Endodermal cell (in vitro differentiated cells): ENCODE measurements at regions not wholly inside any gene's neighbourhood (a gene's known extent, or its start where the extent isn't known, plus 50 kb on each side); places are given as distances from the start of the nearest gene placed in this dataset.

ENCODE experiments used
- DNase-seq: peaks from one replicate; pipeline ENCODE4 v3.0.0-alpha.2; 2017
- H3K27ac ChIP-seq: 2 replicates; pipeline ENCODE4 v1.5.1; 2013; ENCODE audit warnings: mild to moderate bottlenecking, low read depth, low read length, moderate library complexity
- H3K27me3 ChIP-seq: 2 replicates; pipeline ENCODE4 v1.6.1; 2013; ENCODE audit warnings: mild to moderate bottlenecking, low read length, moderate library complexity; ENCODE audit not compliant: insufficient read depth, control insufficient read depth, poor library complexity, severe bottlenecking
- H3K36me3 ChIP-seq: 2 replicates; pipeline ENCODE4 v1.7.0; 2013; ENCODE audit warnings: mild to moderate bottlenecking, low read length, moderate library complexity; ENCODE audit not compliant: control insufficient read depth, insufficient read depth
- H3K4me1 ChIP-seq: one replicate; pipeline ENCODE4 v1.7.0; 2013; ENCODE audit warnings: low read length; ENCODE audit not compliant: control insufficient read depth, insufficient read depth
- H3K4me3 ChIP-seq: 2 replicates; pipeline ENCODE4 v1.5.1; 2013; ENCODE audit warnings: mild to moderate bottlenecking, low read length, moderate library complexity
- H3K9ac ChIP-seq: 2 replicates; pipeline ENCODE4 v1.6.1; 2013; ENCODE audit warnings: mild to moderate bottlenecking, low read length, moderate library complexity; ENCODE audit not compliant: poor library complexity, severe bottlenecking; ENCODE audit errors: extremely low read depth
- H3K9me3 ChIP-seq: 2 replicates; pipeline ENCODE4 v1.6.1; 2013; ENCODE audit warnings: mild to moderate bottlenecking, low read length, moderate library complexity; ENCODE audit not compliant: control insufficient read depth
- H3K27ac Mint-ChIP-seq: 2 replicates; pipeline ENCODE4 v1.8.0; 2020; ENCODE audit warnings: mixed read lengths
- H3K27me3 Mint-ChIP-seq: 2 replicates; pipeline ENCODE4 v1.8.0; 2021; ENCODE audit warnings: mild to moderate bottlenecking, mixed read lengths; ENCODE audit not compliant: insufficient read depth
- H3K36me3 Mint-ChIP-seq: 2 replicates; pipeline ENCODE4 v1.8.0; 2020; ENCODE audit warnings: low read depth, mixed read lengths
- H3K4me1 Mint-ChIP-seq: 2 replicates; pipeline ENCODE4 v1.8.0; 2020; ENCODE audit warnings: mixed read lengths
- H3K4me3 Mint-ChIP-seq: 2 replicates; pipeline ENCODE4 v1.8.0; 2020; ENCODE audit warnings: mild to moderate bottlenecking, moderate library complexity, mixed read lengths
- H3K9me3 Mint-ChIP-seq: 2 replicates; pipeline ENCODE4 v1.8.0; 2020; ENCODE audit warnings: mild to moderate bottlenecking, mixed read lengths
- WGBS, 2 experiments: methylation state at CpG; one replicate each; pipeline versions ENCODE4 v1.1.5 to v1.1.7; 2013; ENCODE audit warnings: missing lambda C conversion rate in 2 of 2, mixed read lengths in 1 of 2; ENCODE audit not compliant: insufficient coverage in 1 of 2, insufficient read length in 1 of 2; 5-methylcytosine and 5-hydroxymethylcytosine counted together
- TF ChIP-seq, protein P1 (sequence below): fragments of 200-600 bp; sonication (generic); conservative IDR thresholded peaks from 2 replicates; pipeline ENCODE4 v1.5.0; 2021; ENCODE audit warnings: antibody characterized with exemption, mild to moderate bottlenecking

DNA sequence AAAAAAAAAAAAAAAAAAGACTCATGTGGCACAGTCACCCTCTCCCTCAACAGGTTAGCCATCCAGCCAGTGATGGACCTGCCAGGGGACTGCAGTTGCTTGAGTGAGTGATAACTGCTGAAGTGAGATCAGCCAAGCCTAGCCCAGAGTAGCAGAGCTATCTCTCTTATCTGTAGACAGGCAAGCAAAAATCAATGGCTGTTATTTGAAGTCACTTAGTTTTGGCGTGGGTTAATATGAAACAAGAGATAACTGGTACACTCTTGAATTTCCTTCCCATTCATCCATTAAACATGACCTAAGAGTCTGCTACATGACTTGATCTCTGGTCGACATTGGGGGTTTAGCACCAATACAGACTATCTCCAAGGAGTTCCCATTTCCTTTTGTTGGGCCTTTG lies 51.2 kb upstream of the TNIK start:
- Histone ChIP-seq H3K4me1 (no peaks in the 10 kb centered on the region), H3K36me3 (no peaks in the 10 kb centered on the region)
- H3K27me3 Mint-ChIP-seq, result peaks cover 9% of the 10 kb centered on the region

More for the DNA sequence above, 51.2 kb upstream of the TNIK start:
- WGBS, 2 experiments, result 98 to 100% methylated on average over 2 of the region's 2 CpGs
- Mint-ChIP-seq H3K9me3 (no peaks in the 10 kb centered on the region), H3K4me1 (peaks cover 7% of the 10 kb centered on the region), H3K4me3 (no peak overlapping the region), H3K27ac (no peak overlapping the region), H3K36me3 (no peaks in the 10 kb centered on the region)
- Histone ChIP-seq H3K9ac (no peak overlapping the region), H3K9me3 (no peaks in the 10 kb centered on the region), H3K27ac (no peak overlapping the region), H3K4me3 (no peak overlapping the region), H3K27me3 (no peaks in the 10 kb centered on the region)
- DNase-seq, result no peak
- TF ChIP-seq, protein P1, sequence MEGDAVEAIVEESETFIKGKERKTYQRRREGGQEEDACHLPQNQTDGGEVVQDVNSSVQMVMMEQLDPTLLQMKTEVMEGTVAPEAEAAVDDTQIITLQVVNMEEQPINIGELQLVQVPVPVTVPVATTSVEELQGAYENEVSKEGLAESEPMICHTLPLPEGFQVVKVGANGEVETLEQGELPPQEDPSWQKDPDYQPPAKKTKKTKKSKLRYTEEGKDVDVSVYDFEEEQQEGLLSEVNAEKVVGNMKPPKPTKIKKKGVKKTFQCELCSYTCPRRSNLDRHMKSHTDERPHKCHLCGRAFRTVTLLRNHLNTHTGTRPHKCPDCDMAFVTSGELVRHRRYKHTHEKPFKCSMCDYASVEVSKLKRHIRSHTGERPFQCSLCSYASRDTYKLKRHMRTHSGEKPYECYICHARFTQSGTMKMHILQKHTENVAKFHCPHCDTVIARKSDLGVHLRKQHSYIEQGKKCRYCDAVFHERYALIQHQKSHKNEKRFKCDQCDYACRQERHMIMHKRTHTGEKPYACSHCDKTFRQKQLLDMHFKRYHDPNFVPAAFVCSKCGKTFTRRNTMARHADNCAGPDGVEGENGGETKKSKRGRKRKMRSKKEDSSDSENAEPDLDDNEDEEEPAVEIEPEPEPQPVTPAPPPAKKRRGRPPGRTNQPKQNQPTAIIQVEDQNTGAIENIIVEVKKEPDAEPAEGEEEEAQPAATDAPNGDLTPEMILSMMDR, result no peak
